BE2C (cell line): ENCODE measurements at regions not wholly inside any gene's neighbourhood (a gene's known extent, or its start where the extent isn't known, plus 50 kb on each side); places are given as distances from the start of the nearest gene placed in this dataset.

Experiments
- DNase-seq: peaks from one replicate; pipeline ENCODE4 v3.0.0-alpha.2; 2020
- H3K27me3 ChIP-seq: fragments of 250-450 bp; sonication (Bioruptor Pico); 2 replicates; pipeline ENCODE4 v1.5.1; 2020; ENCODE audit warnings: mild to moderate bottlenecking
- H3K36me3 ChIP-seq: fragments of 250-450 bp; sonication (Bioruptor Pico); 2 replicates; pipeline ENCODE4 v1.5.1; 2020; ENCODE audit warnings: mild to moderate bottlenecking
- H3K4me1 ChIP-seq: fragments of 250-450 bp; sonication (Bioruptor Pico); 2 replicates; pipeline ENCODE4 v1.5.1; 2020
- H3K4me3 ChIP-seq: 2 replicates; pipeline ENCODE4 v1.5.1; 2011; ENCODE audit warnings: low read depth, low read length
- H3K9me3 ChIP-seq: fragments of 250-450 bp; sonication (Bioruptor Pico); 2 replicates; pipeline ENCODE4 v1.5.1; 2020
- TF ChIP-seq, protein P1 (sequence below): IDR thresholded peaks from 2 replicates; pipeline ENCODE4 v1.5.1; 2012; ENCODE audit warnings: mild to moderate bottlenecking, low read depth, low read length

DNA sequence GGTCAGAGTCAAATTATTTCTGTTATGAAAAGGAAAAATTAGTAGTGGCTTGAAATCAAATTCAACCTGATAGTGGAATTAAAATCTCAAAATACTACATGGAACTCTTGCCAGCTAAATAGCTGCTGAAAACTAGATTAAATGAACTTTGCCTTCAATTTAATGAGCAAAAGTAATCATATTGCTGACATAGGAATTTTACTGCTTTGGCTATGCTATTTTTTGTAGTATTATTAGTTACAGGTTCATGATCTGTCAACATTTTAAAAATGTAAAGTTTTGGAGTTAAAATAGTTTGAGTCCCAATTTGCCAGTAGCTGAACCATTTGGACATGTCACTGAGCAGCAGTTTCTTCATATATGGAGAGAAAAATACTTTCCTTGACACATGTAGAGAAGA lies 81.4 kb downstream of the RERGL start:
- no peaks in the 10 kb centered on the region for H3K4me1 ChIP-seq
- H3K27me3 ChIP-seq, result no peaks in the 10 kb centered on the region
- TF ChIP-seq, protein P1, sequence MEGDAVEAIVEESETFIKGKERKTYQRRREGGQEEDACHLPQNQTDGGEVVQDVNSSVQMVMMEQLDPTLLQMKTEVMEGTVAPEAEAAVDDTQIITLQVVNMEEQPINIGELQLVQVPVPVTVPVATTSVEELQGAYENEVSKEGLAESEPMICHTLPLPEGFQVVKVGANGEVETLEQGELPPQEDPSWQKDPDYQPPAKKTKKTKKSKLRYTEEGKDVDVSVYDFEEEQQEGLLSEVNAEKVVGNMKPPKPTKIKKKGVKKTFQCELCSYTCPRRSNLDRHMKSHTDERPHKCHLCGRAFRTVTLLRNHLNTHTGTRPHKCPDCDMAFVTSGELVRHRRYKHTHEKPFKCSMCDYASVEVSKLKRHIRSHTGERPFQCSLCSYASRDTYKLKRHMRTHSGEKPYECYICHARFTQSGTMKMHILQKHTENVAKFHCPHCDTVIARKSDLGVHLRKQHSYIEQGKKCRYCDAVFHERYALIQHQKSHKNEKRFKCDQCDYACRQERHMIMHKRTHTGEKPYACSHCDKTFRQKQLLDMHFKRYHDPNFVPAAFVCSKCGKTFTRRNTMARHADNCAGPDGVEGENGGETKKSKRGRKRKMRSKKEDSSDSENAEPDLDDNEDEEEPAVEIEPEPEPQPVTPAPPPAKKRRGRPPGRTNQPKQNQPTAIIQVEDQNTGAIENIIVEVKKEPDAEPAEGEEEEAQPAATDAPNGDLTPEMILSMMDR, result no peak

DNA sequence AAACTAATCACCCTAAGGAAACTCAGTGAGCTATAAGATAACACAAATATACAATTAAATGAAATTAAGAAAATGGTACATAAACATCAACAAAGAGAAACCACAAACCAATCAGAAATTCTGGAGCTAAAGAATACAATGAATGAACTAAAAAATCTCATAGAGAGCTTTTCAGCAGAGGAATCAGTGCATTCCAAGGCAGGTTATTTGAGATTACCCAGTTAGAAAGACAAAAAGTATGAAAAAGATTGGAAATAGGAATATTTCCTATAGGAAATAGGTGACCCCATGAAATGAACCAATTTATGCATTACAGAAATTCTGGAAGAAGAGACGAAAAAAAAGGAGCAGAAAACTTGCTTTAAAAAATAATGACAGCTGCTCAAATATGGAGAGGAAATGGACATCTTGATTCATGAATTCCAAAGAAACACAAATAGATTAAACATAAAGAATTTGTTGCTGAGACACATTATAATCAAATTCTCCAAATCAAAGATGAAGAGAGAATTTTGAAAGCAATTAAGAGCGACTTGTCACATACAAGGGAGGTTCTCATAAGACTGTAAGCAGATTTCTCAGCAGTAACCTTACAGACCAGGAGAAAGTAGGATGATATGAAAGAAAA lies 90.7 kb downstream of the RERGL start:
- Histone ChIP-seq H3K4me3 (no peak overlapping the region), H3K9me3 (no peaks in the 10 kb centered on the region), H3K4me1 (no peaks in the 10 kb centered on the region), H3K36me3 (no peaks in the 10 kb centered on the region), H3K27me3 (no peaks in the 10 kb centered on the region)
- DNase-seq, result no peak
- TF ChIP-seq, protein P1, result no peak

More for the DNA sequence above, 81.4 kb downstream of the RERGL start:
- Histone ChIP-seq H3K9me3 (no peaks in the 10 kb centered on the region; the same call in 1 of the 2 replicates), H3K4me3 (no peak overlapping the region), H3K36me3 (no peaks in the 10 kb centered on the region)
- no peak for DNase-seq

DNA sequence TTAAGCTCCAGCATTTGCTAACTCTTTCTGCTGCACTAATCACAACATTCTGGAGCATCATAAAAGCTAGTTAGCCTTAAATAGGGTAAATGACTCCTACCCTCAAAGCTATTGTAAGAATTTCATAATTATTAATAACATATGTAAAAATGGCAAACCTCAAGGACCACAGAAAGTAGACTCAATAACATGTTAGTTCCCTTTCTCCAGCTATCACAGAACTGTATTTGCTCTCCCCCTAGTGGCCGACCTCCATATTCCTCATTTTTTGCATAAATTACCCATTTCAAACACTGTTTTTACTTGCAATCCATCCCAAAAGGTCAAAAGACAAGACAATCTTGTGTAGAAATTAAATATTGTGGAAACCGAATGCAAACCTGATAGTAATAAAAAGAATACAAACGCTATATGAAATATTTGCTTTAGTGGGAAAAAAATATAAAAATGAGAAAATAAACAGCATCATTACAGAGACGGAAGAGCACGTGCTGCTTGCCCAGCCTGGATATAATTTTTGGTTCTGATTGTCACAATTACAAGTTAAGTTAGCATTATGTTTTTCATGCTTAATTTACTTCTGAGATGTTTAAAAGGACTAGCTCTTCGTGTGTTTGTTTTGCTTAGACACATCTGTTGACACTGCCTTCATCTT lies 97.9 kb downstream of the RERGL start:
- no peaks in the 10 kb centered on the region for H3K9me3 ChIP-seq
- TF ChIP-seq, protein P1, result peak; percentile 76
- no peak overlapping the region for H3K4me3 ChIP-seq
- no peaks in the 10 kb centered on the region for H3K36me3 ChIP-seq
- peak; percentile 39 for DNase-seq
- no peaks in the 10 kb centered on the region for H3K27me3 ChIP-seq
- H3K4me1 ChIP-seq, result no peaks in the 10 kb centered on the region

DNA sequence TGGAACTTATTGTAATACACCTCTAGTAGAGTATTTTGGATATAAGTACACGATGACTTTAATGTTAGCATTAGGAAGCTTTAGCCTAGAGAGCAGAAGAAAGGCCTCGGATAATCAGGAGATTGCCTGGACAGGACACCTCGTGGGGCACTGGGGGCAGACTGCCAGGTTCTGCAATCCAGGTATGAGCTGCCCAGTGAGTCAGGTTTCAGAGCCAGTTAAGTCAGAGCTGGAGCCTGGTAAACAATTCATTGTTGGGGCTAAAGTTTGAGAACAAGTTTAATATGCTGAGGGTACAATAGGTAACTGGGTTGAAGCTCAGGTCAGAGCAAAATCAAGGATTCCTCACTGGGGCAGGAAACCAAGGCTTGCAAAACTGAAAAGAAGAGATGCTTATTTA lies 107.4 kb downstream of the RERGL start:
- TF ChIP-seq, protein P1, result no peak
- no peaks in the 10 kb centered on the region for H3K36me3 ChIP-seq
- no peak overlapping the region for H3K4me3 ChIP-seq
- H3K27me3 ChIP-seq, result no peaks in the 10 kb centered on the region
- no peak for DNase-seq
- no peaks in the 10 kb centered on the region for H3K4me1 ChIP-seq
- no peaks in the 10 kb centered on the region for H3K9me3 ChIP-seq

DNA sequence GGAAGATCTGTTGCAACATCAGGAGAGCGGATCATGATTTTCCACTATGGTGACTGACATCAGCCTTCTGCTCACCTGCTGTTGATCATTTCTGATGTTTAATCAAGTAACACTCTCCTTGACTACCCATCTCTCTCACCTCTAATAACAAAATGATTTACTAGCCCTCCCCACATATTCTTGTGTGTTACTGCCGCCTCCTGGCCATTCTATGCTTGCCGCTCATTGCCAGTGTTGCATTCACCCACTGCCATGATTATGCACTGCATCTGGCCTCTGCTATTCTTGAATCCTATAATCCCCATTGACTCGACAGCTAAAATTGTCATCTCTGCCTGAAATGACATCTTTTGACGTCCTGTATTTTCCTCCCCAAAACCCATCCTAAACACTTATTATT lies 113.8 kb downstream of the RERGL start:
- H3K4me1 ChIP-seq, result no peaks in the 10 kb centered on the region
- H3K27me3 ChIP-seq, result no peaks in the 10 kb centered on the region
- no peaks in the 10 kb centered on the region for H3K36me3 ChIP-seq
- TF ChIP-seq, protein P1, result peak; percentile 9; the same call in 1 of the 2 replicates
- DNase-seq, result no peak
- H3K9me3 ChIP-seq, result no peaks in the 10 kb centered on the region
- H3K4me3 ChIP-seq, result no peak overlapping the region

DNA sequence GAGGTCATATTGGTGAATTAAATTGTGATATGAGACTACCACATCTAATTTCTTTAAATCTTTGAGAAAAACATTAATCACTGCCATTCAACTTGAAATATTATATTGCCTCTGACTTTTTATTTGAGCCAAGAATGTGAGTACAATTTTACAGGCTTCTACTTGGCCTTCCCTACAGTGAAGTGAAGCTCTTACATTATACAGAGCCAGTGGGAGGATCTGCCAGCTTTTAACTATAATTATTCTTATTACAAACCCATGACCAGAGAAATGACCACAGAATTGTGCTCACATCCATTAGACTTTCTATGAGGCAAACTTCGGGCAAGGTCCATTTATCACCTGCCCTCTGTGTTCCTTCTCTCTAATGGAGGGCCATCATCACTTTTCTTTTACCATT lies 114.2 kb downstream of the RERGL start:
- DNase-seq, result no peak
- Histone ChIP-seq H3K36me3 (no peaks in the 10 kb centered on the region), H3K27me3 (no peaks in the 10 kb centered on the region), H3K4me1 (no peaks in the 10 kb centered on the region), H3K9me3 (no peaks in the 10 kb centered on the region), H3K4me3 (no peak overlapping the region)
- TF ChIP-seq, protein P1, result no peak
